ENCODE measurements at regions not wholly inside any gene's neighbourhood (a gene's known extent, or its start where the extent isn't known, plus 50 kb on each side); places are given as distances from the start of the nearest gene placed in this dataset.
"Not testable (repeated sequence)": the region's sequence is repeated elsewhere in the genome, so short reads cannot be mapped to it uniquely, and the experiment has no call there.

- H3K27me3 ChIP-seq = no peaks in the 10 kb centered on the region
- H3K4me1 ChIP-seq = no peaks in the 10 kb centered on the region
- no peaks in the 10 kb centered on the region for H3K9me3 ChIP-seq
- no peak for ATAC-seq
- no peak overlapping the region for H3K27ac ChIP-seq
- TF ChIP-seq POLR2A (IDR thresholded peaks at IDR 0.05) (no peak), EP300 (IDR thresholded peaks at IDR 0.05) (no peak), POLR2AphosphoS5 (IDR thresholded peaks at IDR 0.05) (no peak), CTCF (IDR thresholded peaks at IDR 0.05) (no peak)
- H3K4me3 ChIP-seq = no peak overlapping the region
- no peaks in the 10 kb centered on the region for H3K36me3 ChIP-seq
- WGBS, 2 donors (ENCODE audit: low coverage in 1 of 2) = 94% methylated on average over 2 of the region's 2 CpGs
These were observed 353.4 kb downstream of the ADAMTS20 start for GRCh38 chr12:43198608-43199007.

DNA sequence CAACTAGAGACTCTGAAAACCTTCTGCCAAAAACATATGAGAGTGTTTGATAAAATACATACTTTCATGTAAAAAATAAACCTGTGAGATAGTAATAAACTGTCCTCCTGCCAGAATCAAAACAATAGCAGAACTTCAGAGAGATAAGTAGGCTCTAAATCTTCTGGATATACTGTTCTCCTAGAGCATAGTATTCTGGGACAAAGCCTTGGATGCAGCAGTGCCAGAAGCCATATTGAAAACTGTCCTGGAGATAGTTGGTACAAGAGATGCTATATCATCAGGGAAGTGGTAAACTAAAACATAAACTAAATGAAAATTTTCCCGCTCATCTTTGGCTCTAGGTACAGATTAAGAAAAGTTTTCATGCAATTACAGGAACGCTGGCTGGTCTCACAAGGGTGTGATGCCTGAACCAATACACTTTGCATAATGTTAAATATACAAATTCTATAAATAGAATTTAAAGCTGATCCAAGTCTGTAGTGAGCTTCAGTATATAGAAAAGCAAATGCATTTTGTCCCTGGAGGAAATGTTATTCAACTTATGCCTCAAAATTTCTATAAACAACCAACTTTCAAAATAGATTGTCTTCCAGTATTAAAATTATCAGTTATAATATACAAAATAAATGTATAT is 355.6 kb downstream of the ADAMTS20 start:
- 33% methylated on average over 2 of the region's 2 CpGs for WGBS, 2 donors (ENCODE audit: low coverage in 1 of 2)
- TF ChIP-seq EP300 (IDR thresholded peaks at IDR 0.05) (no peak), POLR2A (IDR thresholded peaks at IDR 0.05) (no peak), POLR2AphosphoS5 (IDR thresholded peaks at IDR 0.05) (no peak), CTCF (IDR thresholded peaks at IDR 0.05) (no peak)

GRCh38 chr12:43193096-43193495 is 358.9 kb downstream of the ADAMTS20 start:
- ATAC-seq, H3K27ac ChIP-seq, H3K4me1 ChIP-seq, H3K36me3 ChIP-seq, H3K9me3 ChIP-seq, H3K4me3 ChIP-seq, H3K27me3 ChIP-seq: not testable (repeated sequence)
- WGBS, 2 donors (ENCODE audit: low coverage in 1 of 2) = 40 to 95% methylated on average over 1 to 2 of the region's 2 CpGs

More for the DNA sequence above, 355.6 kb downstream of the ADAMTS20 start:
- no peak overlapping the region for H3K4me3 ChIP-seq
- no peaks in the 10 kb centered on the region for H3K27me3 ChIP-seq
- H3K36me3 ChIP-seq = no peaks in the 10 kb centered on the region
- no peaks in the 10 kb centered on the region for H3K4me1 ChIP-seq
- H3K27ac ChIP-seq = no peak overlapping the region
- H3K9me3 ChIP-seq = no peaks in the 10 kb centered on the region
- ATAC-seq = no peak

DNA sequence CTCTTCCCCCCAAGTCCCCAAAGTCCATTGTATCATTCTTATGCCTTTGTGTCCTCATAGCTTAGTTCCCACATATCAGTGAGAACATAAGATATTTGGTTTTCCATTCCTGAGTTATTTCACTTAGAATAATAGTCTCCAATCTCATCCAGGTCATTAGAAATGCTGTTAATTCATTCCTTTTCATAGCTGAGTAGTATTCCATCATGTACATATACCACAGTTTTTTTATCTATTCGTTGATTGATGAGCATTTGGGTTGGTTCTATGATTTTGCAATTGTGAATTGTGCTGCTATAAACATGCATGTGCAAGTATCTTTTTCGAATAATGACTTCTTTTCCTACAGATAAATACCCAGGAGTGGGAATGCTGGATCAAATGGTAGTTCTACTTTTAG is 359.6 kb downstream of the ADAMTS20 start:
- not testable (repeated sequence) for H3K36me3 ChIP-seq, H3K4me3 ChIP-seq, ATAC-seq, H3K27ac ChIP-seq, H3K27me3 ChIP-seq, H3K4me1 ChIP-seq, H3K9me3 ChIP-seq
- WGBS, 2 donors (ENCODE audit: low coverage in 1 of 2) = 85 to 96% methylated on average over 2 of the region's 2 CpGs

- TF ChIP-seq POLR2AphosphoS5 (IDR thresholded peaks at IDR 0.05) = no peak
- no peak for TF ChIP-seq CTCF (IDR thresholded peaks at IDR 0.05)
- TF ChIP-seq POLR2A (IDR thresholded peaks at IDR 0.05) = no peak
- no peak for TF ChIP-seq EP300 (IDR thresholded peaks at IDR 0.05)
- Histone ChIP-seq H3K4me3 (no peak overlapping the region), H3K27me3 (no peaks in the 10 kb centered on the region), H3K9me3 (no peaks in the 10 kb centered on the region), H3K27ac (no peak overlapping the region), H3K36me3 (no peaks in the 10 kb centered on the region), H3K4me1 (peaks cover 0 to 4% (median 3%) of the 10 kb centered on the region in 3 donors)
- 54 to 72% methylated on average over 4 of the region's 4 CpGs for WGBS, 2 donors (ENCODE audit: low coverage in 1 of 2)
- no peak for ATAC-seq
These were observed 371.8 kb downstream of the ADAMTS20 start for GRCh38 chr12:43180242-43180641.

DNA sequence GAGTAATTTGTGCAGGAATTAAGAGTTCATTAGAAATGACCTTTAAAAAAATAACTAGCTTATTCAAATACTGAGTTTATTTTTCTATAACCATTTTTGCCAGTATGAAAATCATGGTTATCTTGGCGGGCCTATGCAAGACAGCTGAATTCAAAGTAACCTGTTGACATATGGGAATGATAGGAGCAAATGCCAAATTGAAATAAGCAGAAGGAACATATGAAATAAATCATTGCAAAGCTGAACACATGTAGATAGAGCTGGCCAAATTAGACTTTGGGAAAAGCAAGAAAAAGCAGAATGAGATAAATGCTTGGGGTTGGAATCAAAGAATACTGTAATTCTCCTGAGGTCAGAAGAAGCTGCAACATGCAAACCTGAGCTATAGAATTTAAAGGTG is 372.5 kb downstream of the ADAMTS20 start:
- H3K4me1 ChIP-seq = peaks cover 0 to 4% (median 3%) of the 10 kb centered on the region in 3 donors
- H3K36me3 ChIP-seq = no peaks in the 10 kb centered on the region
- no peak for ATAC-seq
- no peak overlapping the region for H3K27ac ChIP-seq
- 20 to 75% methylated on average over 1 of the region's 1 CpG for WGBS, 2 donors (ENCODE audit: low coverage in 1 of 2)
- H3K27me3 ChIP-seq = no peaks in the 10 kb centered on the region
- no peak for TF ChIP-seq CTCF (IDR thresholded peaks at IDR 0.05)
- TF ChIP-seq POLR2A (IDR thresholded peaks at IDR 0.05) = no peak
- TF ChIP-seq POLR2AphosphoS5 (IDR thresholded peaks at IDR 0.05) = no peak
- TF ChIP-seq EP300 (IDR thresholded peaks at IDR 0.05) = no peak
- H3K4me3 ChIP-seq = no peak overlapping the region
- H3K9me3 ChIP-seq = no peaks in the 10 kb centered on the region
